GM13977 (cell line): ENCODE measurements at regions not wholly inside any gene's neighbourhood (a gene's known extent, or its start where the extent isn't known, plus 50 kb on each side); places are given as distances from the start of the nearest gene placed in this dataset.

Experiments
- DNase-seq: peaks from one replicate; pipeline ENCODE4 v3.0.0; 2012; ENCODE audit warnings: low spot score
- CTCF ChIP-seq: IDR thresholded peaks from 2 replicates; pipeline ENCODE4 v1.5.1; 2012; ENCODE audit warnings: mild to moderate bottlenecking, control low read depth; ENCODE audit not compliant: insufficient read depth; ENCODE audit errors: extremely low read depth, missing control alignments
- in situ Hi-C: fragments of 300-500 bp; cut with MboI; formaldehyde crosslinking; loops from one replicate; pipeline ENCODE4 v1.12.0; 2022; ENCODE audit warnings: low sequenced_read_pairs, low pct_unique_long_range_greater_than_20kb, mixed read lengths, inconsistent platforms; ENCODE audit not compliant: unreplicated experiment

GRCh38 chr21:27213303-27213702, 246.4 kb upstream of the ADAMTS5 start:
- DNase-seq, result no peak
- TF ChIP-seq CTCF, result no peak
- in situ Hi-C loops, result no loop called here

- in situ Hi-C loops, result no loop called here
- TF ChIP-seq CTCF, result no peak
- no peak for DNase-seq
These were observed 245.6 kb upstream of the ADAMTS5 start for GRCh38 chr21:27212441-27212840.

GRCh38 chr21:27209546-27209945, 242.7 kb upstream of the ADAMTS5 start:
- no peak for TF ChIP-seq CTCF
- DNase-seq, result no peak
- in situ Hi-C loops, result no loop called here

- no peak for TF ChIP-seq CTCF
- in situ Hi-C loops, result no loop called here
- DNase-seq, result no peak
These were observed 239.6 kb upstream of the ADAMTS5 start for GRCh38 chr21:27206368-27206982.

GRCh38 chr21:27202301-27202700, 235.4 kb upstream of the ADAMTS5 start:
- in situ Hi-C loops, result no loop called here
- no peak for TF ChIP-seq CTCF
- DNase-seq, result no peak

- in situ Hi-C loops, result no loop called here
- no peak for TF ChIP-seq CTCF
- DNase-seq, result no peak
These were observed 234.3 kb upstream of the ADAMTS5 start for GRCh38 chr21:27201197-27201596.

GRCh38 chr21:27196651-27197050, 229.8 kb upstream of the ADAMTS5 start:
- no peak for DNase-seq
- no peak for TF ChIP-seq CTCF
- in situ Hi-C loops, result no loop called here
